ENCODE measurements at regions not wholly inside any gene's neighbourhood (a gene's known extent, or its start where the extent isn't known, plus 50 kb on each side); places are given as distances from the start of the nearest gene placed in this dataset.

DNA sequence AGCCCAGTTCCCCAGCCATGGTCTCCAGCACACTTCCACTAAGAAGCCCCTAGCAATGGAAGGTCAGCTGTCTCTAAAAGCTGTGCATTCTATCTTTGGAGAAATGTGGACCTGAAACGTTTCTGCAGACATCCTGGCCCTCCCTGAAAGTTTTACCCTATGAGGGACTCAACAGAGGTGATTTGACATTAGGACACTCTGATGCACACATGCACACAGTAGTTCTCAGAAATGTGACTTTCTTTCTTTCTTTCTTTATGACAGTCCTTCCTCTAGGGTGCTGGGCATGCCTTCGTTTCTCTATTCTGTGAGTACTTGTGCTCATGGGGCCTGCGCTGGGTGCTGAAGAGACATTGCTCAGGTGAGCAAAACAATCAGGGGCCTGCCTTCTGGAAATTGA lies 857.3 kb downstream of the RNF144A start:
- H3K36me3 Mint-ChIP-seq (ENCODE audit: insufficient read depth, unreplicated experiment) = no peaks in the 10 kb centered on the region
- POLR2A ChIA-PET = no interaction called here
- TF ChIP-seq, protein P1, sequence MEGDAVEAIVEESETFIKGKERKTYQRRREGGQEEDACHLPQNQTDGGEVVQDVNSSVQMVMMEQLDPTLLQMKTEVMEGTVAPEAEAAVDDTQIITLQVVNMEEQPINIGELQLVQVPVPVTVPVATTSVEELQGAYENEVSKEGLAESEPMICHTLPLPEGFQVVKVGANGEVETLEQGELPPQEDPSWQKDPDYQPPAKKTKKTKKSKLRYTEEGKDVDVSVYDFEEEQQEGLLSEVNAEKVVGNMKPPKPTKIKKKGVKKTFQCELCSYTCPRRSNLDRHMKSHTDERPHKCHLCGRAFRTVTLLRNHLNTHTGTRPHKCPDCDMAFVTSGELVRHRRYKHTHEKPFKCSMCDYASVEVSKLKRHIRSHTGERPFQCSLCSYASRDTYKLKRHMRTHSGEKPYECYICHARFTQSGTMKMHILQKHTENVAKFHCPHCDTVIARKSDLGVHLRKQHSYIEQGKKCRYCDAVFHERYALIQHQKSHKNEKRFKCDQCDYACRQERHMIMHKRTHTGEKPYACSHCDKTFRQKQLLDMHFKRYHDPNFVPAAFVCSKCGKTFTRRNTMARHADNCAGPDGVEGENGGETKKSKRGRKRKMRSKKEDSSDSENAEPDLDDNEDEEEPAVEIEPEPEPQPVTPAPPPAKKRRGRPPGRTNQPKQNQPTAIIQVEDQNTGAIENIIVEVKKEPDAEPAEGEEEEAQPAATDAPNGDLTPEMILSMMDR (IDR thresholded peaks at IDR 0.05; ENCODE audit: insufficient read depth in 1 of 2, low read depth in 1 of 2, low read length in 1 of 2, severe bottlenecking in 1 of 2, unreplicated experiment in 1 of 2) = no peak
- H3K27ac Mint-ChIP-seq (ENCODE audit: unreplicated experiment) = no peak overlapping the region
- BruUV-seq (replicated peaks) = no TSS peak
- no peaks in the 10 kb centered on the region for H3K9me3 Mint-ChIP-seq (ENCODE audit: unreplicated experiment)
- H3K27me3 ChIP-seq (replicated peaks; ENCODE audit: control insufficient read depth, insufficient read depth, low read length) = no peaks in the 10 kb centered on the region
- H3K4me1 Mint-ChIP-seq (ENCODE audit: low read depth, unreplicated experiment) = no peaks in the 10 kb centered on the region
- H3K4me3 ChIP-seq (ENCODE audit: low read depth, low read length) = no peak overlapping the region
- no peak for DNase-seq
- intact Hi-C loops (cut with micrococcal nuclease; ENCODE audit: unreplicated experiment) = no loop called here
- H3K9me3 ChIP-seq = no peaks in the 10 kb centered on the region
- no peak overlapping the region for H3K4me3 Mint-ChIP-seq (ENCODE audit: unreplicated experiment)
- CTCF ChIA-PET = no interaction called here
- no peaks in the 10 kb centered on the region for H3K27me3 Mint-ChIP-seq (ENCODE audit: insufficient read depth, unreplicated experiment)
- H3K36me3 ChIP-seq (ENCODE audit: control insufficient read depth, insufficient read depth, low read length) = no peaks in the 10 kb centered on the region
- no peaks in the 10 kb centered on the region for H3K4me1 ChIP-seq

DNA sequence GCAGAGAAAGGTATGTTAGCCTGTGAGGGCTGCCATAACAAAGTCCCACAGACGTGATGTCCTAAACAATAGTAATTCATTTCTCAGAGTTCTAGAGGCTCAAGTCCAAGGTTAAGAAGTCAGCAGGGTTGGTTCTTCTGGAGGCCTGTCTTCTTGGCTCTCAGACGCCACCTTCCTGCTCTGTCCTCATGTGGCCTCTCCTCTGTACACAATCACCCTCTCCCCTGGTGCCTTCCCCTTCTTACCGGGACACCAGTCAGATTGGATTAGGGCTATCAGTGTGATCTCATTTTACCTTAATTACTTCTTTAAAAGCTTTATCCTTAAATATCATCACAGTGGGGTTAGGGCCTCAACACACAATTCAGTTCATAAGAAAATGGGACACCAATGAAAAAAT lies 860.5 kb downstream of the RNF144A start:
- POLR2A ChIA-PET = no interaction called here
- BruUV-seq (replicated peaks) = no TSS peak
- no peaks in the 10 kb centered on the region for H3K9me3 Mint-ChIP-seq (ENCODE audit: unreplicated experiment)
- Histone ChIP-seq H3K36me3 (ENCODE audit: control insufficient read depth, insufficient read depth, low read length) (no peaks in the 10 kb centered on the region), H3K9me3 (no peaks in the 10 kb centered on the region), H3K27me3 (replicated peaks; ENCODE audit: control insufficient read depth, insufficient read depth, low read length) (no peaks in the 10 kb centered on the region), H3K4me3 (ENCODE audit: low read depth, low read length) (no peak overlapping the region), H3K4me1 (no peaks in the 10 kb centered on the region)
- CTCF ChIA-PET = no interaction called here
- no peak overlapping the region for H3K27ac Mint-ChIP-seq (ENCODE audit: unreplicated experiment)
- H3K4me1 Mint-ChIP-seq (ENCODE audit: low read depth, unreplicated experiment) = no peaks in the 10 kb centered on the region
- intact Hi-C loops (cut with micrococcal nuclease; ENCODE audit: unreplicated experiment) = no loop called here
- H3K4me3 Mint-ChIP-seq (ENCODE audit: unreplicated experiment) = no peak overlapping the region
- TF ChIP-seq, protein P1 (IDR thresholded peaks at IDR 0.05; ENCODE audit: insufficient read depth in 1 of 2, low read depth in 1 of 2, low read length in 1 of 2, severe bottlenecking in 1 of 2, unreplicated experiment in 1 of 2) = no peak
- no peak for DNase-seq
- no peaks in the 10 kb centered on the region for H3K27me3 Mint-ChIP-seq (ENCODE audit: insufficient read depth, unreplicated experiment)
- no peaks in the 10 kb centered on the region for H3K36me3 Mint-ChIP-seq (ENCODE audit: insufficient read depth, unreplicated experiment)

DNA sequence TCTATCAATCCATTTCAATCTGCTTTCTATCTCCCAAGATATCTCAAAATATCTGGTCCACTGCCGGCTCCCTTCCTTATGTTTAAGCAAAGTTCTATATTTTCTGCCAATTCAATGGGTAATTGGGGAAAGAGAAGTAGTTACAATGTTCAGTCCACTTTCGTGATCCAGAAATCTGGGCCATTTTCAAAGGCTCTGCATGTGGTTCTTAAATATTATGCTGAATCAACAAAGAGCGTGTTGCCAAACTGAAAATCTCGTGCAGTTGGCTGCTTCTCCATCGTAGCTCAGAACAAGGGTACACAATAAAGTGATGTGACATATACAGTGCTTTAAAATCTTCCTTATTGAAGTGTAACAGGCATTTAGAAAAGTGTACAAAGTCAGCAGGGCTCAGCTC lies 863.1 kb downstream of the RNF144A start:
- H3K4me3 ChIP-seq (ENCODE audit: low read depth, low read length) = no peak overlapping the region
- H3K36me3 ChIP-seq (ENCODE audit: control insufficient read depth, insufficient read depth, low read length) = no peaks in the 10 kb centered on the region
- intact Hi-C loops (cut with micrococcal nuclease; ENCODE audit: unreplicated experiment) = no loop called here
- no peaks in the 10 kb centered on the region for H3K9me3 ChIP-seq
- Mint-ChIP-seq H3K27me3 (ENCODE audit: insufficient read depth, unreplicated experiment) (no peaks in the 10 kb centered on the region), H3K36me3 (ENCODE audit: insufficient read depth, unreplicated experiment) (no peaks in the 10 kb centered on the region), H3K4me1 (ENCODE audit: low read depth, unreplicated experiment) (no peaks in the 10 kb centered on the region), H3K4me3 (ENCODE audit: unreplicated experiment) (no peak overlapping the region), H3K27ac (ENCODE audit: unreplicated experiment) (no peak overlapping the region), H3K9me3 (ENCODE audit: unreplicated experiment) (no peaks in the 10 kb centered on the region)
- POLR2A ChIA-PET = no interaction called here
- CTCF ChIA-PET = no interaction called here
- BruUV-seq (replicated peaks) = no TSS peak
- H3K4me1 ChIP-seq = no peaks in the 10 kb centered on the region
- DNase-seq = no peak
- TF ChIP-seq, protein P1 (IDR thresholded peaks at IDR 0.05; ENCODE audit: insufficient read depth in 1 of 2, low read depth in 1 of 2, low read length in 1 of 2, severe bottlenecking in 1 of 2, unreplicated experiment in 1 of 2) = no peak
- no peaks in the 10 kb centered on the region for H3K27me3 ChIP-seq (replicated peaks; ENCODE audit: control insufficient read depth, insufficient read depth, low read length)

All from Caco-2 (cell line).